ENCODE measurements at regions not wholly inside any gene's neighbourhood (a gene's known extent, or its start where the extent isn't known, plus 50 kb on each side); places are given as distances from the start of the nearest gene placed in this dataset.

- 62 to 67% methylated on average over 1 of the region's 1 CpG for WGBS, 2 donors
- intact Hi-C loops (cut with DNase I), result no loop called here
- Histone ChIP-seq H3K27ac (no peak overlapping the region), H3K4me1 (no peaks in the 10 kb centered on the region), H3K9me3 (no peaks in the 10 kb centered on the region), H3K36me3 (no peaks in the 10 kb centered on the region), H3K4me3 (replicated peaks in 1 of 3) (no peak overlapping the region), H3K27me3 (no peaks in the 10 kb centered on the region)
- no peak for TF ChIP-seq POLR2A (IDR thresholded peaks at IDR 0.05)
- TF ChIP-seq CTCF (IDR thresholded peaks at IDR 0.05), result no peak
- no peak for DNase-seq
Observed at GRCh38 chr13:69585656-69586055, 522.0 kb upstream of the ATXN8OS start.

DNA sequence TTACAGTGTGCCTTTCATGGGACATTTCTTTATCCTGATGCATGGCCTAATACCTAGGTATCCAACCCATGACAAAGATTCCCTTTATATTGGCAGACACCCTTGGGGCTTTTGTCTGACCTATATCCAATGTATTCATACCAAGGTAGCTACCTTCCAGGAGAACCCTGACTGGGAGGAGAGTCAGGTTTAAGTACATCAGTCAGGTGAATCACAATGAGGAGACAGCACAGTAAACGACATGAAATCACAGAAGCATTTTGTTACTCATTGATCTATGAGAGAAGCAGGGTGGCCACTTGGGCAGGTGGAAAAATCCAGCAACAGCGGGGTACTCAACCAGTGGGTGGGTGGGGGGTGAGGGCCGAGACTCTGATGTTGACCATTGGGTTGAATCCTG, 527.4 kb upstream of the ATXN8OS start:
- WGBS, 2 donors, result 72 to 78% methylated on average over 3 of the region's 3 CpGs
- DNase-seq, result no peak
- H3K4me1 ChIP-seq, result no peaks in the 10 kb centered on the region
- intact Hi-C loops (cut with DNase I), result no loop called here
- TF ChIP-seq CTCF (IDR thresholded peaks at IDR 0.05), result no peak
- TF ChIP-seq POLR2A (IDR thresholded peaks at IDR 0.05), result no peak
- no peak overlapping the region for H3K4me3 ChIP-seq (replicated peaks in 1 of 3)
- no peaks in the 10 kb centered on the region for H3K27me3 ChIP-seq
- no peak overlapping the region for H3K27ac ChIP-seq
- H3K9me3 ChIP-seq, result no peaks in the 10 kb centered on the region
- H3K36me3 ChIP-seq, result no peaks in the 10 kb centered on the region

- H3K27ac ChIP-seq, result no peak overlapping the region
- H3K9me3 ChIP-seq, result no peaks in the 10 kb centered on the region
- no peak overlapping the region for H3K4me3 ChIP-seq (replicated peaks in 1 of 3)
- no peaks in the 10 kb centered on the region for H3K27me3 ChIP-seq
- intact Hi-C loops (cut with DNase I), result no loop called here
- no peaks in the 10 kb centered on the region for H3K36me3 ChIP-seq
- peak in 2 of 6 experiments; percentile 29 to 40 for TF ChIP-seq CTCF (IDR thresholded peaks at IDR 0.05)
- TF ChIP-seq POLR2A (IDR thresholded peaks at IDR 0.05), result no peak
- DNase-seq, result no peak
- H3K4me1 ChIP-seq, result no peaks in the 10 kb centered on the region
Observed at GRCh38 chr13:69579351-69579750, 528.3 kb upstream of the ATXN8OS start.

- Histone ChIP-seq H3K4me3 (replicated peaks in 1 of 3) (no peak overlapping the region), H3K27ac (no peak overlapping the region), H3K36me3 (no peaks in the 10 kb centered on the region), H3K9me3 (no peaks in the 10 kb centered on the region), H3K4me1 (no peaks in the 10 kb centered on the region), H3K27me3 (no peaks in the 10 kb centered on the region)
- WGBS, 2 donors, result 57% methylated on average over 1 of the region's 1 CpG
- TF ChIP-seq CTCF (IDR thresholded peaks at IDR 0.05) (no peak), POLR2A (IDR thresholded peaks at IDR 0.05) (no peak)
- intact Hi-C loops (cut with DNase I), result no loop called here
- no peak for DNase-seq
Observed at GRCh38 chr13:69571606-69572323, 535.9 kb upstream of the ATXN8OS start.

GRCh38 chr13:69567514-69567913, 540.1 kb upstream of the ATXN8OS start:
- H3K4me3 ChIP-seq (replicated peaks in 1 of 3), result no peak overlapping the region
- intact Hi-C loops (cut with DNase I), result no loop called here
- WGBS, 2 donors, result 91 to 97% methylated on average over 2 of the region's 2 CpGs
- DNase-seq, result no peak
- no peak overlapping the region for H3K27ac ChIP-seq
- no peaks in the 10 kb centered on the region for H3K36me3 ChIP-seq
- no peaks in the 10 kb centered on the region for H3K9me3 ChIP-seq
- TF ChIP-seq CTCF (IDR thresholded peaks at IDR 0.05), result no peak
- TF ChIP-seq POLR2A (IDR thresholded peaks at IDR 0.05), result no peak
- H3K4me1 ChIP-seq, result no peaks in the 10 kb centered on the region
- no peaks in the 10 kb centered on the region for H3K27me3 ChIP-seq
